Glutamatergic neuron (in vitro differentiated cells): ENCODE measurements at regions not wholly inside any gene's neighbourhood (a gene's known extent, or its start where the extent isn't known, plus 50 kb on each side); places are given as distances from the start of the nearest gene placed in this dataset.

Experiments
- DNase-seq: peaks from one replicate; pipeline ENCODE4 v3.0.0; 2022
- H3K27ac Mint-ChIP-seq: one replicate; pipeline ENCODE4 v1.8.0; 2020; ENCODE audit warnings: mild to moderate bottlenecking, mixed read lengths, inconsistent platforms; ENCODE audit not compliant: unreplicated experiment
- H3K27me3 Mint-ChIP-seq: one replicate; pipeline ENCODE4 v1.8.0; 2020; ENCODE audit warnings: mild to moderate bottlenecking, moderate library complexity, mixed read lengths, inconsistent platforms; ENCODE audit not compliant: unreplicated experiment
- H3K36me3 Mint-ChIP-seq: one replicate; pipeline ENCODE4 v1.8.0; 2020; ENCODE audit warnings: mild to moderate bottlenecking, mixed read lengths, inconsistent platforms; ENCODE audit not compliant: unreplicated experiment
- H3K4me1 Mint-ChIP-seq: one replicate; pipeline ENCODE4 v1.8.0; 2020; ENCODE audit warnings: mild to moderate bottlenecking, low read depth, mixed read lengths, inconsistent platforms; ENCODE audit not compliant: unreplicated experiment
- H3K4me3 Mint-ChIP-seq: one replicate; pipeline ENCODE4 v1.8.0; 2020; ENCODE audit warnings: mild to moderate bottlenecking, mixed read lengths, inconsistent platforms; ENCODE audit not compliant: unreplicated experiment
- H3K9me3 Mint-ChIP-seq: one replicate; pipeline ENCODE4 v1.8.0; 2020; ENCODE audit warnings: mild to moderate bottlenecking, moderate library complexity, mixed read lengths, inconsistent platforms; ENCODE audit not compliant: unreplicated experiment
- TF ChIP-seq, protein P1 (sequence below): fragments of 200-600 bp; sonication (generic); IDR thresholded peaks from one replicate; pipeline ENCODE4 v1.5.0; 2021; ENCODE audit not compliant: partially characterized antibody, unreplicated experiment

GRCh38 chr2:56476509-56477071 is 292.8 kb downstream of the CCDC85A start:
- H3K4me1 Mint-ChIP-seq = peaks cover 11% of the 10 kb centered on the region
- no peak overlapping the region for H3K4me3 Mint-ChIP-seq
- H3K9me3 Mint-ChIP-seq = no peaks in the 10 kb centered on the region
- H3K27ac Mint-ChIP-seq = no peak overlapping the region
- TF ChIP-seq, protein P1, sequence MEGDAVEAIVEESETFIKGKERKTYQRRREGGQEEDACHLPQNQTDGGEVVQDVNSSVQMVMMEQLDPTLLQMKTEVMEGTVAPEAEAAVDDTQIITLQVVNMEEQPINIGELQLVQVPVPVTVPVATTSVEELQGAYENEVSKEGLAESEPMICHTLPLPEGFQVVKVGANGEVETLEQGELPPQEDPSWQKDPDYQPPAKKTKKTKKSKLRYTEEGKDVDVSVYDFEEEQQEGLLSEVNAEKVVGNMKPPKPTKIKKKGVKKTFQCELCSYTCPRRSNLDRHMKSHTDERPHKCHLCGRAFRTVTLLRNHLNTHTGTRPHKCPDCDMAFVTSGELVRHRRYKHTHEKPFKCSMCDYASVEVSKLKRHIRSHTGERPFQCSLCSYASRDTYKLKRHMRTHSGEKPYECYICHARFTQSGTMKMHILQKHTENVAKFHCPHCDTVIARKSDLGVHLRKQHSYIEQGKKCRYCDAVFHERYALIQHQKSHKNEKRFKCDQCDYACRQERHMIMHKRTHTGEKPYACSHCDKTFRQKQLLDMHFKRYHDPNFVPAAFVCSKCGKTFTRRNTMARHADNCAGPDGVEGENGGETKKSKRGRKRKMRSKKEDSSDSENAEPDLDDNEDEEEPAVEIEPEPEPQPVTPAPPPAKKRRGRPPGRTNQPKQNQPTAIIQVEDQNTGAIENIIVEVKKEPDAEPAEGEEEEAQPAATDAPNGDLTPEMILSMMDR = no peak
- no peaks in the 10 kb centered on the region for H3K27me3 Mint-ChIP-seq
- H3K36me3 Mint-ChIP-seq = no peaks in the 10 kb centered on the region
- no peak for DNase-seq

GRCh38 chr2:56478027-56478426 is 294.2 kb downstream of the CCDC85A start:
- Mint-ChIP-seq H3K4me1 (peaks cover 11% of the 10 kb centered on the region), H3K9me3 (no peaks in the 10 kb centered on the region), H3K36me3 (no peaks in the 10 kb centered on the region), H3K27ac (no peak overlapping the region), H3K27me3 (no peaks in the 10 kb centered on the region), H3K4me3 (no peak overlapping the region)
- DNase-seq = no peak
- TF ChIP-seq, protein P1 = no peak

- peaks cover 7% of the 10 kb centered on the region for H3K4me1 Mint-ChIP-seq
- peaks cover 3% of the 10 kb centered on the region for H3K9me3 Mint-ChIP-seq
- H3K36me3 Mint-ChIP-seq = peaks cover 5% of the 10 kb centered on the region
- DNase-seq = no peak
- TF ChIP-seq, protein P1 = no peak
- H3K27ac Mint-ChIP-seq = no peak overlapping the region
- no peak overlapping the region for H3K4me3 Mint-ChIP-seq
- no peaks in the 10 kb centered on the region for H3K27me3 Mint-ChIP-seq
Observed at GRCh38 chr2:56483081-56483480, 299.3 kb downstream of the CCDC85A start.

DNA sequence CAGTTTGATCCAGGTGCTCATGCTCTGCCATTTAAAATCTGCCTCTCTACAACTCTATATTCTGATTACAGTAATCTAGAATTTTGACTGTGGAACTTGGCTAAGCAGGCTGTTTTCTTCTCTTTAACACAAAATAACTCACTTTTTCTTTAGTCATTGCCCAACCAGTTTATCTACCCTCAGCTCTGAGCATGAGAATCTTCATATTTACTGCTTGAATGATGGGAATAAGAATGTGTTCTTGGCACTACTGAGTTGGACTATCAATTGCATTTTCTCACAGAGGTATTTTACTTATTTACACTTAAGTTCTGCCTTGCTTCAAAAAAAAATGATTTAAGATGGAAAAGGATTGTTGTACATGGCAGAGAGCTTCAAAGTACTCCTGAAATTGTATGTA is 301.1 kb downstream of the CCDC85A start:
- Mint-ChIP-seq H3K36me3 (peaks cover 5% of the 10 kb centered on the region), H3K27ac (no peak overlapping the region), H3K9me3 (peaks cover 3% of the 10 kb centered on the region), H3K4me1 (peaks cover 12% of the 10 kb centered on the region), H3K27me3 (no peaks in the 10 kb centered on the region), H3K4me3 (no peak overlapping the region)
- TF ChIP-seq, protein P1 = no peak
- DNase-seq = no peak

DNA sequence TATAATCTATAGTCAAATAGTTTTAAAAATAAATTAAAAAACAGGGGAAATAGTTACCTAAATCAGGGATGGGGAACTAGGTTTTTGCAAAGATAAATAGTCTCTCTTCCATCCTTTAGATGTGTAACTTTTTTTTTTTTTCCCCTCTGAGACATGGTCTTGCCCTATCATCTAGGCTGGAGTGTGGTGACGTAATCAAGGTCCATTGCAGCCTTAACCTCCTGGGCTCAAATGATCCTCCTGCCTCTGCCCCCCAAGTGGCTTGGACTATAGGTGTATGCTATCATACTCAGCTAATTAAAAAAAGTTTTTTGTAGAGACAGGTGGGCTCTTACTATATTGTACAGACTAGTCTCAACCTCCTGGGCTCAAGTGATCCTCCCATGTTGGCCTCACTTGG is 316.5 kb downstream of the CCDC85A start:
- TF ChIP-seq, protein P1 = no peak
- Mint-ChIP-seq H3K27ac (no peak overlapping the region), H3K4me3 (no peak overlapping the region), H3K36me3 (no peaks in the 10 kb centered on the region), H3K9me3 (no peaks in the 10 kb centered on the region), H3K4me1 (no peaks in the 10 kb centered on the region), H3K27me3 (peaks cover 2% of the 10 kb centered on the region)
- no peak for DNase-seq
